ENCODE measurements at regions not wholly inside any gene's neighbourhood (a gene's known extent, or its start where the extent isn't known, plus 50 kb on each side); places are given as distances from the start of the nearest gene placed in this dataset.

DNA sequence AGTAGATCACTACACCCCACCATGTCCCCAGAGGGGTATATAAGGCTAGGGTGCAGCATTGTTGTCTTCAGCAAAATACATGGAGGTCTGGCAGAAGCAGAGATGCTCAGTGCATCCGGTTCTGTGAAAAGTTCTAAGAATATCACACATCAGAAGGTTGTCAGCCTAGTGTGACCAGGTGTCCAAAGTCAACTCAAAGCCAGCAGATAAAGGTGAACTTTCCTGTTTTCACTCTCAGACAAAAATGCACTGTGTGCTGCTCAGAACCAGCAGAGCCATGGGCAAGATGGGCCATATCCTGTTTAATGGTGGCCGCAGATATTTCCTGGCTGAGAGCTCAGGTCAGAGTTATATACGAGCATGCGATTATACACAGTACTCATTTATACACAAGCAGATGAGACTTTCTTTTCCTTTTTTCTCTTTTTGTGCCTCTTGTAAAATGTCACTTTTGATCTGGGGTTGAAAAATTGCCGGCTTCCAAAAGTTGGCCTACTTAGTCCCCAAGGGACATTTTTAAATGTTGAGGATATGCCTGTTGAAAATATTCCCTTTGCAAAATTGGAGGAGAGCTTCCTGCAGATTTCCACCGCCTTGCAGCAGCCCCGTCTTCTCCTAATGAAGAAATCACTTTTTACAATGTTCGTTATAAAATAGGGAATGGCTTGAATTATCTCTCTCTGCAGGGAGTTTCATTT is 425.6 kb upstream of the SALL1 start:
- no peaks in the 10 kb centered on the region for H3K27me3 ChIP-seq (ENCODE audit: insufficient read depth, low read depth, severe bottlenecking)
- TF ChIP-seq, protein P1, sequence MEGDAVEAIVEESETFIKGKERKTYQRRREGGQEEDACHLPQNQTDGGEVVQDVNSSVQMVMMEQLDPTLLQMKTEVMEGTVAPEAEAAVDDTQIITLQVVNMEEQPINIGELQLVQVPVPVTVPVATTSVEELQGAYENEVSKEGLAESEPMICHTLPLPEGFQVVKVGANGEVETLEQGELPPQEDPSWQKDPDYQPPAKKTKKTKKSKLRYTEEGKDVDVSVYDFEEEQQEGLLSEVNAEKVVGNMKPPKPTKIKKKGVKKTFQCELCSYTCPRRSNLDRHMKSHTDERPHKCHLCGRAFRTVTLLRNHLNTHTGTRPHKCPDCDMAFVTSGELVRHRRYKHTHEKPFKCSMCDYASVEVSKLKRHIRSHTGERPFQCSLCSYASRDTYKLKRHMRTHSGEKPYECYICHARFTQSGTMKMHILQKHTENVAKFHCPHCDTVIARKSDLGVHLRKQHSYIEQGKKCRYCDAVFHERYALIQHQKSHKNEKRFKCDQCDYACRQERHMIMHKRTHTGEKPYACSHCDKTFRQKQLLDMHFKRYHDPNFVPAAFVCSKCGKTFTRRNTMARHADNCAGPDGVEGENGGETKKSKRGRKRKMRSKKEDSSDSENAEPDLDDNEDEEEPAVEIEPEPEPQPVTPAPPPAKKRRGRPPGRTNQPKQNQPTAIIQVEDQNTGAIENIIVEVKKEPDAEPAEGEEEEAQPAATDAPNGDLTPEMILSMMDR (IDR thresholded peaks at IDR 0.05; ENCODE audit: low read depth, low read length), result no peak
- no peak overlapping the region for H3K27ac ChIP-seq
- DNase-seq, result no peak
- H3K9me3 ChIP-seq (ENCODE audit: severe bottlenecking), result no peaks in the 10 kb centered on the region
- H3K4me3 ChIP-seq (ENCODE audit: low read depth, low read length), result no peak overlapping the region
- H3K36me3 ChIP-seq, result no peaks in the 10 kb centered on the region

DNA sequence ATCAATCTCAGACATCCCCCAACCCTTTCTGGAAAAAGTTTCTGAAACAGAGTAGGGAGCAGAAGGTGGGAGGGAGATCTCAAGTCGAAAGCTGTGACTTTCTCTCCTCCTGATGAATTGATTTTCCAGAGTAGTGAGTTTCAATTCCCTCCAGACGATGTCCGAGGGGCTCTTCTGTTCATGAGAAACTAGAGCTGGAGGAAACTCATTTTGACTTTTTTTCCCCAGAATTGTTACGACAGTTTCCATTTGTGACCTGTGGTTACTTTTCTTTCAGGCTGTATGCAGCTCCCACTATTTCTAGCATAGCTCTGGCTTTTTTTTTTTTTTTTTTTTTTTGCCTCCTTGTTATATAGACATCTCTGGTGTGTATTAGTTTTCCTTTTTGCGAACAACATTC is 422.1 kb upstream of the SALL1 start:
- no peaks in the 10 kb centered on the region for H3K36me3 ChIP-seq

DNA sequence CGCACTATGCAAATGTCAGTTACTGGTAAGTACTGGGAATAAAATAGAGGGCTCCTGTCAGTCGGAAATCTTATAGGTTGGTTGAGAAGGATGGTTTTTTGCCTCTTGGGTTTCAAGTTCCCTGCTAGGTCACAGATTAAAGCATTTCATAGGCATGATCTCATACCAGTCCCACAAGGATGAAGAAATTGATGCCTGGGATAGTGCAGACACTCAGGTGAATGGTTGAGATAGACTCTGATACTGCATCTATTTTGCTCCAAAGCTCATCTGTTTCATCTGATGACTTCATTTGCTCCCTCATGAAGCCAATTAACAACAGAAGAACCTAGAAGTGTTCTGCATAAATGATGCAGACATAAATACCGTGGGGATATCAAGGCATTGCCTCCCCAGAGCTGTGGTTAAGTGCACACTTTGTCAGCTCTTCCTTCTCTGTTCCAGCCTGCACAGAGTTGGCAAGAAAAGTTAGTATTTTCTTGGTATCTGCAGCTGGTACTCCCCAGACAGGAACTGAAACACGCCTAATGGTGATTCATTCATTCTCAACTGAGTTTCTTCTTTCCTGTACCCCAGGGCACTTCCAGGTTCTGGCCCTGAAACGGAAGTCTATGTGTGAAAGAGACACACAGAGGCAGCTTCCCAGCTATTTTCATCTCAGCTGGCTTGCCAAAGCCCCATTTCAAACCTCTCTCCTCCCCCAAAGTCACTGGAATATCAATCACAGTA is 418.3 kb upstream of the SALL1 start:
- no peak for DNase-seq

More for the DNA sequence above, 422.1 kb upstream of the SALL1 start:
- Histone ChIP-seq H3K9me3 (ENCODE audit: severe bottlenecking) (no peaks in the 10 kb centered on the region), H3K4me3 (ENCODE audit: low read depth, low read length) (no peak overlapping the region), H3K27ac (no peak overlapping the region), H3K27me3 (ENCODE audit: insufficient read depth, low read depth, severe bottlenecking) (no peaks in the 10 kb centered on the region)
- TF ChIP-seq, protein P1 (IDR thresholded peaks at IDR 0.05; ENCODE audit: low read depth, low read length), result no peak
- DNase-seq, result no peak

DNA sequence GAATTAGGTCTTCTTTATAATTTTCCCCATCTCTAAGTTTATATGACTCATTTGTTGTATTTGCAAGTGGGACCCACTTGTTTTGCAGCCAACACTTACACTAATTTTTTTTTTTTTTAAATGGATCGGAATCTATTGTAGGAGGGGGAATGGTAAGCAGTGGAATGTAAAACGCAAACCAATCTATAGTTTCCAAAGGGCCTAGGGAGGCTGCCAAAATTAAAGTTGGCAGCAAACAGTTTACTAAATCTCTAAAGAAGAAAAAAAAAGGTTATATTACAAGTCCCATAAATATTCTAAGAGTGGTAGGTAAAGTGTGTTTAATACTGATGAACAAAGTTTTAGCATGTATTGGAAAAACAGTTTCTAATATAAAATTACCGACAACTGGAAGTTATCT is 416.8 kb upstream of the SALL1 start:
- no peaks in the 10 kb centered on the region for H3K9me3 ChIP-seq (ENCODE audit: severe bottlenecking)
- H3K4me3 ChIP-seq (ENCODE audit: low read depth, low read length), result no peak overlapping the region
- TF ChIP-seq, protein P1 (IDR thresholded peaks at IDR 0.05; ENCODE audit: low read depth, low read length), result no peak
- H3K36me3 ChIP-seq, result no peaks in the 10 kb centered on the region
- DNase-seq, result no peak
- H3K27me3 ChIP-seq (ENCODE audit: insufficient read depth, low read depth, severe bottlenecking), result no peaks in the 10 kb centered on the region
- H3K27ac ChIP-seq, result no peak overlapping the region

More for the DNA sequence above, 418.3 kb upstream of the SALL1 start:
- no peaks in the 10 kb centered on the region for H3K9me3 ChIP-seq (ENCODE audit: severe bottlenecking)
- H3K27ac ChIP-seq, result no peak overlapping the region
- TF ChIP-seq, protein P1 (IDR thresholded peaks at IDR 0.05; ENCODE audit: low read depth, low read length), result no peak
- H3K4me3 ChIP-seq (ENCODE audit: low read depth, low read length), result no peak overlapping the region
- no peaks in the 10 kb centered on the region for H3K27me3 ChIP-seq (ENCODE audit: insufficient read depth, low read depth, severe bottlenecking)
- H3K36me3 ChIP-seq, result no peaks in the 10 kb centered on the region

DNA sequence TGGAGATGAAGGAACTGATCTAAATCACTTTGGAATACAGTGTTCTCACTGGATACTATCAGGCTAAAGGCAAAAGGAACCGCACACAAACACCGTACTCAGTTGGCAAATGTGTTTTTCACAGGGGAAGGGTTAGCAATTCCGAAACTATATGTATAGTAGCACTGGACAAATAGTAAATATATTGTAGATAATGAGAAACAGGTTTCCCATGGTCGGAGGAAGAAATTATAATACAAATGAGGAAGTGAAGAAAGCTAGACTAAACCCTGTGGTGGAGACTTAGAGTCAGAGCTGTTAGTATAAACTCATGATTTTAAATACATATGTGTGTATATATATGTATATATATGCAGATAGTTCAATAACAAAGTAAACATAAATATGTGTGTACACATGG is 414.1 kb upstream of the SALL1 start:
- Histone ChIP-seq H3K36me3 (no peaks in the 10 kb centered on the region), H3K27ac (no peak overlapping the region), H3K9me3 (ENCODE audit: severe bottlenecking) (no peaks in the 10 kb centered on the region), H3K27me3 (ENCODE audit: insufficient read depth, low read depth, severe bottlenecking) (no peaks in the 10 kb centered on the region), H3K4me3 (ENCODE audit: low read depth, low read length) (no peak overlapping the region)
- TF ChIP-seq, protein P1 (IDR thresholded peaks at IDR 0.05; ENCODE audit: low read depth, low read length), result no peak
- DNase-seq, result no peak
